ENCODE measurements at regions not wholly inside any gene's neighbourhood (a gene's known extent, or its start where the extent isn't known, plus 50 kb on each side); places are given as distances from the start of the nearest gene placed in this dataset.
"Not testable (repeated sequence)": the region's sequence is repeated elsewhere in the genome, so short reads cannot be mapped to it uniquely, and the experiment has no call there.

DNA sequence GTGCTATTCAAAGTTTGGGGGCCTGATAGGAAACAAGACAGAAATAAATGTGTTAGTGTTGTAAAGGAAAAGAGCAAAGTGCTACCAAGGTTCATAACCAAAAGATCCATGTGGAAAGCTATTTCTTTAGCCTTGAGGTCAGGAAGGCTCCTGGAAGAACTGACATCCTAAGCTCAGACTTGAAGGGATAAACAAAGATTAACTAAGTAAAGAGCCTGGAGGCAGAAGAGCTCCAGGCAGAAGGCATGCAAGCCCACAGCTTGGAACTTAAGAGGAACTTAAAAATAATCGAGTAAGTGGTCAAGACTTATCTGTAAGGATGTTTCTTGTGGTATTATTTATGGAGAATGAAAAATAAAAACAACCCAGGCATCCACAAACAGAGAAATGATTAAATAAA lies 245.0 kb upstream of the MGAT5 start:
- no peaks in the 10 kb centered on the region for H3K9me3 Mint-ChIP-seq
- H3K27me3 Mint-ChIP-seq, result peaks cover 5% of the 10 kb centered on the region

GRCh38 chr2:134009440-134009839 lies 244.4 kb upstream of the MGAT5 start:
- no peaks in the 10 kb centered on the region for H3K4me1 Mint-ChIP-seq
- H3K27ac Mint-ChIP-seq, result no peak overlapping the region
- no peak overlapping the region for H3K4me3 Mint-ChIP-seq
- H3K9me3 Mint-ChIP-seq, result no peaks in the 10 kb centered on the region
- H3K36me3 Mint-ChIP-seq, result no peaks in the 10 kb centered on the region
- peaks cover 5% of the 10 kb centered on the region for H3K27me3 Mint-ChIP-seq

More for the DNA sequence above, 245.0 kb upstream of the MGAT5 start:
- Mint-ChIP-seq H3K4me3 (no peak overlapping the region), H3K36me3 (no peaks in the 10 kb centered on the region), H3K4me1 (no peaks in the 10 kb centered on the region), H3K27ac (no peak overlapping the region)

DNA sequence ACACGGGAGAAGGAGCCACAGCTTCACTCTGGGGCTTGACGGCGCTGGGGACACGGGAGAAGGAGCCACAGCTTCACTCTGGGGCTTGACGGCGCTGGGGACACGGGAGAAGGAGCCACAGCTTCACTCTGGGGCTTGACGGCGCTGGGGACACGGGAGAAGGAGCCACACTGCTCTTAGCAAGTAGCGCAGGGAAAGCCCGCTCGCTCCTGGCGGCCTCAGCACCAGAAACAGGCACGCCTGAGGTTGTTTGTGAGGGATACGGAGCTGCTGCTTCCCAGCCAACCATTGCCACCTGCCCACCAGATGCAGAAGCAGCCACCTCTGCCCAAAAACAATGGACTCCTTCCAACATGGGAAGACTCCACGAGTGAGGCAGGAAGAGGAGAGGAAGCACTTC lies 244.0 kb upstream of the MGAT5 start:
- H3K27me3 Mint-ChIP-seq, H3K36me3 Mint-ChIP-seq, H3K9me3 Mint-ChIP-seq, H3K4me3 Mint-ChIP-seq, H3K27ac Mint-ChIP-seq, H3K4me1 Mint-ChIP-seq: not testable (repeated sequence)

DNA sequence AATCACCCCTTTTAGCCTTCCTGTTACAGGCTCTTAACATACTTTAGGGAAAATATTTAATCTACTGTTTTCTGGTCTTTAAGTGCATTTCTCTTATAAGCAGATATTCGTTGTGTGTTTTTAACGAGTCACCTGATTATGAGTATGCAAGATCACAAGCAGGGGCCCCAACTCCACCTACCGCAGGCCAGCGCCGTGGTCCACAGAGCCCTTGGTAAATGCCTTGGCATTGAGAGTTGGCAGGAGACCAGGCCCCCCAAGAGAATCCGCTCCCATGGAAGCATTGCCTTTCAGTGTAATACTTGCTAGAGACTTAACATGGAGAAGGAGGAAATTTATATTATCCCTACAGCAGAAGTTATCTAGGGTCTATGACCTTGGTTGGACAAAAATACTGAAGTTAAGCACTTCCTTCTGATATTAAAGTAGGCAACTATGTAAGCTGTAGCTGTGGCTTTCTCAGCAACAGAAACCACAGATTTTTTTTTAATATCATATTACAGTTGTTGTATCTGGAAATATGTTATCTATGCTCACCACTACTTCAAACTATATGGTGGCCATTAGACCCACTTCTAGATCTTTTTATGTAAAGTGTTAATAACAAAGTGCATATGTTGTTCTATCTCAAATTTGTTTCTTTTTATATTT lies 241.8 kb upstream of the MGAT5 start:
- H3K36me3 Mint-ChIP-seq, result no peaks in the 10 kb centered on the region
- H3K27me3 Mint-ChIP-seq, result no peaks in the 10 kb centered on the region
- H3K9me3 Mint-ChIP-seq, result no peaks in the 10 kb centered on the region
- no peak overlapping the region for H3K4me3 Mint-ChIP-seq
- no peaks in the 10 kb centered on the region for H3K4me1 Mint-ChIP-seq
- H3K27ac Mint-ChIP-seq, result no peak overlapping the region

- H3K27ac Mint-ChIP-seq, result no peak overlapping the region
- no peak overlapping the region for H3K4me3 Mint-ChIP-seq
- H3K36me3 Mint-ChIP-seq, result no peaks in the 10 kb centered on the region
- H3K4me1 Mint-ChIP-seq, result no peaks in the 10 kb centered on the region
- H3K27me3 Mint-ChIP-seq, result no peaks in the 10 kb centered on the region
- H3K9me3 Mint-ChIP-seq, result no peaks in the 10 kb centered on the region
These were observed 239.5 kb upstream of the MGAT5 start for GRCh38 chr2:134014196-134014960.

GRCh38 chr2:134019871-134020270 lies 234.0 kb upstream of the MGAT5 start:
- Mint-ChIP-seq H3K4me3 (no peak overlapping the region), H3K27me3 (peaks cover 3% of the 10 kb centered on the region), H3K9me3 (no peaks in the 10 kb centered on the region), H3K27ac (no peak overlapping the region), H3K4me1 (peaks cover 12% of the 10 kb centered on the region), H3K36me3 (no peaks in the 10 kb centered on the region)

DNA sequence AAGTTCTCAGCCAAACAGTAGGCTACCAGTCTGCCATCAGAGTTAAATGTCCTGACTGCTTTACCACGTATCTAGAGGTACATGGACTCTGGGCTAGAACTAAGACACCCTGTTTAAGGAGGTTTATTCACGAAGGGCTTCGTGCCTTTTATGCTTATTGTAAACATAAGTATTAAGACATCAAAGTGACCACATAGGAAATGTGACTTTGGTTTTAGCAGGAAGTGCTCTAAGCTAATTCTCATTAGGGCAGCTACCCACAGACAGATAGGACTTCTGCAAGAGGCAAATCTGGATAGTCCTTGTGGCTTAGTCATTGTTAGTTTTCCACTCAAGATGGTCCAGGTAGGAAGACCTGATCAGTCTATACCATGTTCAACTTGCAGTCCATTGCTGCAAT lies 233.3 kb upstream of the MGAT5 start:
- H3K27me3 Mint-ChIP-seq, result peaks cover 3% of the 10 kb centered on the region
- no peak overlapping the region for H3K4me3 Mint-ChIP-seq
- no peaks in the 10 kb centered on the region for H3K9me3 Mint-ChIP-seq
- no peak overlapping the region for H3K27ac Mint-ChIP-seq
- H3K36me3 Mint-ChIP-seq, result no peaks in the 10 kb centered on the region
- H3K4me1 Mint-ChIP-seq, result peaks cover 12% of the 10 kb centered on the region

DNA sequence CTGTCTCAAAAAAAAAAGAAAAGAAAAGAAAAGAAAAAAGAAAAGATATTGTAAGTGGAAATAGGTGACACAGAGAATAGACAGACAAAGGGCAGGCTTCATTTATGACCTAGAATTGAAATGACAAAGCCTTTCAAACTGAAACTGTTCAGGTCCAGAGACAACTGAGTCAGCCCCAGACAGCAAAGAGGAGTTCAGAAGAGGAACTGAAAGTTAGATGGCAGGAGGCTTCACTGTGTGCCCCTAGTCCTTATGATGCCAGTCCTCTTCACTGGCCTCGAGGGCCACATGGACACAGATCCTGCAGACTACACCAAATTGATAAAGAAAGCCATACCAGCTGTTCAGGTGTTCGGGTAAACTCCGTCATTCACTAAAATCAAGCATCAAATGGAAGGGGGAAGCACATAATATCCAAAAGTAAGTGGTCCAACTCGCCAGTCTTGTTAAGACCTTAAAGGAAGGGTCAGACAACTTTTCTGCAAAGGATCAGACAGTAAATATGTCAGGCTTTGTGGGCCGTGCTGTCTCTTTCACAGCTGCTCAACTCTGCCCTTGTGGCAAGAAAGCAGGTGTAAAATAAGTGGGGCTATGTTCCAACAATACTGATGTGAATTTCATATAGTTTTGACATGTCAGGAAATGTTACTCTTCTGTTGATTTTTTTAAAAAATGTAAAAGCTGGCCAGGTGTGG lies 231.9 kb upstream of the MGAT5 start:
- H3K4me3 Mint-ChIP-seq, result no peak overlapping the region
- H3K27ac Mint-ChIP-seq, result no peak overlapping the region
- H3K27me3 Mint-ChIP-seq, result peaks cover 8% of the 10 kb centered on the region
- H3K9me3 Mint-ChIP-seq, result no peaks in the 10 kb centered on the region
- H3K36me3 Mint-ChIP-seq, result no peaks in the 10 kb centered on the region
- H3K4me1 Mint-ChIP-seq, result peaks cover 12% of the 10 kb centered on the region

- Mint-ChIP-seq H3K27me3 (peaks cover 14% of the 10 kb centered on the region), H3K4me3 (no peak overlapping the region), H3K27ac (no peak overlapping the region), H3K4me1 (peaks cover 12% of the 10 kb centered on the region), H3K9me3 (no peaks in the 10 kb centered on the region), H3K36me3 (no peaks in the 10 kb centered on the region)
These were observed 230.0 kb upstream of the MGAT5 start for GRCh38 chr2:134023854-134024253.

DNA sequence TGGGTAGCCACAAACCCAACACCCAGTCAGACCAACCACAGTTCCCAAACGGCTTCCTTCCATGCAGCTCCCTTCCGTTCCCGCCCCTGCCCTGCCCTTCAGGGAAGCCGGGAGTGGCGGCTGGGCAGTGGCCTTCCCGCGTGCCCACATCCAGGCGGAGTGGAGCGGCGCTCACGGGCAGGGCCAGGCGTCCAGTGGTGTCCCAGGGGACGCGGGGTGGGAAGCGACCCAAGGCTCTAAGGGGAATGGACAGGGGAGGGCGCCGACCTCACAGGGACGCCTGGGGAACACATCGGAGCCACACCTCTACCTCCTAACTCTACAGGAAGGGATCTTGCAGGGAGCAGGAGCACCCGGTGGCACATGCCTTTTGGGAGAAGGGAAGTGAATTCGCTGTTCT lies 225.9 kb upstream of the MGAT5 start:
- Mint-ChIP-seq H3K27me3 (peaks cover 20% of the 10 kb centered on the region), H3K4me3 (no peak overlapping the region), H3K4me1 (no peaks in the 10 kb centered on the region), H3K9me3 (no peaks in the 10 kb centered on the region), H3K27ac (no peak overlapping the region), H3K36me3 (no peaks in the 10 kb centered on the region)

DNA sequence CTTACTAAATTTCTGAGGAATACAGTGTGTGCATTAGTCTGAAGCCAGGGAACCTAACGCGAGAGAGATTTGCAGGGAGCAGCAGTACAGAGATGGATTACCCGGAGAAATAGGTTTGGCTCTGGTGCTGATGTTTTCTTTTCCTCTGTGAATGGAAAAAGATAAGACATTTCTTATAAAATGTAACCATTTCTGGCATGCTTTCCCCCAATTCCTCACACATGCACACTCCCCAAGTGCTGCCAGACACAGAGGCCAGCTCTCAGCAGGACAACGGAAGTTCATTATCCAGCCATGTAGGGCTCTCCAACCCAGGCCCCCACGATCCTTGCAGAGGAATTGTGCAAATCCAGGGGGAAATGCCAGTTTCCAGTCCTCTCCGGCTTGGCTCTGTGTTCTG lies 224.5 kb upstream of the MGAT5 start:
- Mint-ChIP-seq H3K9me3 (no peaks in the 10 kb centered on the region), H3K4me3 (no peak overlapping the region), H3K36me3 (no peaks in the 10 kb centered on the region), H3K4me1 (no peaks in the 10 kb centered on the region), H3K27me3 (peaks cover 23% of the 10 kb centered on the region), H3K27ac (no peak overlapping the region)

DNA sequence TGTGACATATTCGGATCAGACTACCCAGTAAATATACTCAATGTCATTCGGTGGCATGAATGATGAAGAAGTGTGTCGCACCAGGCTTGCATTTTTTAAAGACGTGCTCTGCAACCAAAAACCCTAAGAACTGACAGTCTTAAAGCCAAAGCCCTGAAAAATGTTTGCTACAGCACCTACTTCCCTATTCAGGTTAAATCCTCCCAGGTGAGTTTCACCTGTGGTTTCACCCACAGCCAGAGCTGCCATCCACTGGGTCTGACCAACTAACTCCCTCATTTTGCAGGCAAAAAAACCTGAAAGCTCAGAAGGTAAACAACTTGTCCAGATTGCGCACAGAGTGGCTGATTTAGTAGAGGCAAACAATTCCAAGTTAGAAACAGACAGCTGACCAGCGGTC lies 222.3 kb upstream of the MGAT5 start:
- Mint-ChIP-seq H3K4me1 (no peaks in the 10 kb centered on the region), H3K9me3 (no peaks in the 10 kb centered on the region), H3K27me3 (peaks cover 23% of the 10 kb centered on the region), H3K36me3 (no peaks in the 10 kb centered on the region), H3K27ac (no peak overlapping the region), H3K4me3 (no peak overlapping the region)

- Mint-ChIP-seq H3K4me3 (no peak overlapping the region), H3K9me3 (peaks cover 6% of the 10 kb centered on the region), H3K4me1 (peaks cover 5% of the 10 kb centered on the region), H3K36me3 (no peaks in the 10 kb centered on the region), H3K27ac (no peak overlapping the region), H3K27me3 (peaks cover 11% of the 10 kb centered on the region)
These were observed 218.1 kb upstream of the MGAT5 start for GRCh38 chr2:134035605-134036370.

- H3K27me3 Mint-ChIP-seq, result peaks cover 7% of the 10 kb centered on the region
- H3K9me3 Mint-ChIP-seq, result peaks cover 6% of the 10 kb centered on the region
- no peak overlapping the region for H3K4me3 Mint-ChIP-seq
- peaks cover 5% of the 10 kb centered on the region for H3K4me1 Mint-ChIP-seq
- H3K27ac Mint-ChIP-seq, result no peak overlapping the region
- no peaks in the 10 kb centered on the region for H3K36me3 Mint-ChIP-seq
These were observed 213.8 kb upstream of the MGAT5 start for GRCh38 chr2:134039912-134040581.

- not testable (repeated sequence) for H3K36me3 Mint-ChIP-seq, H3K4me1 Mint-ChIP-seq, H3K4me3 Mint-ChIP-seq, H3K27ac Mint-ChIP-seq, H3K9me3 Mint-ChIP-seq
- H3K27me3 Mint-ChIP-seq, result peaks cover 11% of the 10 kb centered on the region
These were observed 213.2 kb upstream of the MGAT5 start for GRCh38 chr2:134040626-134041172.
